ENCODE measurements at regions not wholly inside any gene's neighbourhood (a gene's known extent, or its start where the extent isn't known, plus 50 kb on each side); places are given as distances from the start of the nearest gene placed in this dataset.

DNA sequence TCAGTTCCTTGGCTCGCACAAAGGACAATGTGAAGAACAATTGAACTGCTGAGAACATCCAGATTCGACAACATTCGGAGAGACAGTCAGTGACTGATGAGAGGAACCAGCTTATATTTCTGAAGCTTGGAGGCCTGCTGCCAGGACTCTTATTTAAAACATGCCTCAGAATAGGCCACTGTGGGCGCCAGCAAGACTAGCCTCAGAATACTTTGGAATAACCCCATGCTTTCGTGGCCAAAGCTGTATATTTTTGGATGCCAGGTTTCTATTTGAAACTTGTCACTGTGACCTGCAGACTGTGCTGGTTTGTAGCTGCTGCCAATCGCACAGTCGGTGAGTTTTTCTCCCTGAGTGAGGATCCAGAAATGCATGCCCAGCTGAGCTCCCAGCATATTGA lies 129.9 kb upstream of the UBE3A start:
- TF ChIP-seq, protein P1, sequence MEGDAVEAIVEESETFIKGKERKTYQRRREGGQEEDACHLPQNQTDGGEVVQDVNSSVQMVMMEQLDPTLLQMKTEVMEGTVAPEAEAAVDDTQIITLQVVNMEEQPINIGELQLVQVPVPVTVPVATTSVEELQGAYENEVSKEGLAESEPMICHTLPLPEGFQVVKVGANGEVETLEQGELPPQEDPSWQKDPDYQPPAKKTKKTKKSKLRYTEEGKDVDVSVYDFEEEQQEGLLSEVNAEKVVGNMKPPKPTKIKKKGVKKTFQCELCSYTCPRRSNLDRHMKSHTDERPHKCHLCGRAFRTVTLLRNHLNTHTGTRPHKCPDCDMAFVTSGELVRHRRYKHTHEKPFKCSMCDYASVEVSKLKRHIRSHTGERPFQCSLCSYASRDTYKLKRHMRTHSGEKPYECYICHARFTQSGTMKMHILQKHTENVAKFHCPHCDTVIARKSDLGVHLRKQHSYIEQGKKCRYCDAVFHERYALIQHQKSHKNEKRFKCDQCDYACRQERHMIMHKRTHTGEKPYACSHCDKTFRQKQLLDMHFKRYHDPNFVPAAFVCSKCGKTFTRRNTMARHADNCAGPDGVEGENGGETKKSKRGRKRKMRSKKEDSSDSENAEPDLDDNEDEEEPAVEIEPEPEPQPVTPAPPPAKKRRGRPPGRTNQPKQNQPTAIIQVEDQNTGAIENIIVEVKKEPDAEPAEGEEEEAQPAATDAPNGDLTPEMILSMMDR (IDR thresholded peaks at IDR 0.05; ENCODE audit: low read depth, low read length), result no peak
- TF ChIP-seq EZH2phosphoT487 (IDR thresholded peaks at IDR 0.05; ENCODE audit: low read depth), result no peak

Data from OCI-LY3 (cell line).